Adrenal gland (tissue), 9 donors: ENCODE measurements at regions not wholly inside any gene's neighbourhood (a gene's known extent, or its start where the extent isn't known, plus 50 kb on each side); places are given as distances from the start of the nearest gene placed in this dataset.
"Not testable (repeated sequence)": the region's sequence is repeated elsewhere in the genome, so short reads cannot be mapped to it uniquely, and the experiment has no call there.

Experiments
- DNase-seq, 7 donors: peaks; one replicate each; pipeline ENCODE4 v3.0.0-alpha.2; 2019 to 2020
- H3K27ac ChIP-seq, 5 donors: fragments of 200-600 bp; sonication (generic) in 4 of 5; 1 replicate in 3 of 5; 2 replicates in 2 of 5; pipeline versions ENCODE4 v1.5.1 to v1.8.0; 2016 to 2020; ENCODE audit warnings: mild to moderate bottlenecking in 1 of 5
- H3K27me3 ChIP-seq: fragments of 200-600 bp; 2 replicates; pipeline ENCODE4 v1.8.0; 2021
- H3K36me3 ChIP-seq, 2 donors: fragments of 200-600 bp; replicated peaks in 1 of 2; 1 replicate in 1 of 2; 2 replicates in 1 of 2; pipeline versions ENCODE4 v1.5.1 to v1.8.0; 2018 to 2022
- H3K4me1 ChIP-seq, 2 donors: fragments of 200-600 bp; replicated peaks in 1 of 2; 1 replicate in 1 of 2; 2 replicates in 1 of 2; pipeline versions ENCODE4 v1.5.1 to v1.8.0; 2018 to 2021
- H3K4me3 ChIP-seq, 4 donors: fragments of 200-600 bp; sonication (generic) in 3 of 4; one replicate each; pipeline ENCODE4 v1.5.1; 2016 to 2018
- H3K9me3 ChIP-seq, 3 donors: fragments of 200-600 bp; sonication (generic) in 1 of 3; replicated peaks in 1 of 3; 1 replicate in 2 of 3; 2 replicates in 1 of 3; pipeline versions ENCODE4 v1.5.1 to v1.8.0; 2016 to 2021
- POLR2A ChIP-seq, 2 donors: fragments of 450-650 bp; IDR thresholded peaks; one replicate each; pipeline ENCODE4 v1.6.1; 2017; ENCODE audit warnings: antibody characterized with exemption in 2 of 2, mild to moderate bottlenecking in 2 of 2, moderate library complexity in 1 of 2
- WGBS, 4 donors: extraction: QIAGEN DNeasy Blood & Tissue Kit in 2 of 4; methylation state at CpG; one replicate each; pipeline versions ENCODE4 v1.1.5 to v1.1.7; 2013 to 2017; 5-methylcytosine and 5-hydroxymethylcytosine counted together
- intact Hi-C, 2 donors: fragments of 100-400 bp; cut with DNase I; formaldehyde crosslinking; loops; one replicate each; pipeline versions ENCODE4 v1.14.1 to v1.15.0; 2022 to 2023
- TF ChIP-seq, protein P1 (sequence below), 6 experiments: fragments of 450-650 bp in 4 of 6; fragments of 200-600 bp in 2 of 6; sonication (generic) in 1 of 6; IDR thresholded peaks; 1 replicate in 5 of 6; 2 replicates in 1 of 6; pipeline versions ENCODE4 v1.5.1 to v1.8.0; 2016 to 2021; ENCODE audit warnings: antibody characterized with exemption in 6 of 6, mild to moderate bottlenecking in 2 of 6, moderate library complexity in 1 of 6
- donor health status: healthy with polysubstance abuse.
- donor health status: Bipolar disorder and iron deficiency.
- donor health status: DM: yes; HTN: yes; CAD: no.
- donor health status: DM: no; HTN: no; CAD: no.
- donor health status: DM: no; HTN: no; CAD: no.

DNA sequence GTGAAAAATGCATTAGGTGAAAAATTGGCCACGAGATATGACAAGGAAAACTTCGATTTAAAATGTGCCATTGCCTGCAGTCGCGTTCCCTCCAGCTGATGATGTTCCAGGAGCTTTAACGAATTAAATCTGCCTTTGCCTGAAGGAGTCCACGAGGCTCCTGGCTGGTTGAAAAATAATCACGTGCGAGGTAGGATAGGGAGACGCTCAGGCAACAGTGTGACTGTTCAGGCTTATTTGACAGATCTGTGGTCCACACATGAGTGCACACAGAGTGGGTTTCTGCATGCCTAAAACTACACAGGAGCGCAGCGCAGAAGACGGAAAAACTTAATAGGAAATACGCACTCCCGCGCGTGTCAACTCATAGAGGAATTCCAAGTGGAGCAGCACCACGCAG is 204.0 kb upstream of the PITRM1 start:
- WGBS, 4 donors: 87 to 92% (median 90%) methylated on average over 17 of the region's 17 CpGs
- intact Hi-C loops: no loop called here

DNA sequence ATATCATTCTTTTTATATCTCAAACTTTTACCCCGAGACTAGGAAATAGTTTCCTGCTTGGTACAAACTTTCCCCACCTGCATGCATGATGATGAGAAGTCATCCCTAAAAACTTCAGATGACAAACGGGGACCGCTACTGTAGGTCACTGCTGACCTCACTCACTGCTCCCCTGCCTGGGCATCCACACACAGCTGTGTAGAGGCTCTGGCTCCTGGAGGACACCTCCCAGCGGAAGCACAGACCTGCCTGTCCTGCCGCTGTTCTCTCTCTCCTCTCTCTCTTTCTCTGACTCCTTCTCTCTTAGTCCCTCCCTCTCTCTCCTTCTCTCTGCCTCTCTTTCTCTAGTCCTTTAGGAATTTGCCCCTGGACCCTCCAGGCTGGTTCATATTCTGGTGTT is 202.9 kb upstream of the PITRM1 start:
- H3K36me3 ChIP-seq: no peaks in the 10 kb centered on the region
- no peaks in the 10 kb centered on the region for H3K27me3 ChIP-seq
- TF ChIP-seq, protein P1, sequence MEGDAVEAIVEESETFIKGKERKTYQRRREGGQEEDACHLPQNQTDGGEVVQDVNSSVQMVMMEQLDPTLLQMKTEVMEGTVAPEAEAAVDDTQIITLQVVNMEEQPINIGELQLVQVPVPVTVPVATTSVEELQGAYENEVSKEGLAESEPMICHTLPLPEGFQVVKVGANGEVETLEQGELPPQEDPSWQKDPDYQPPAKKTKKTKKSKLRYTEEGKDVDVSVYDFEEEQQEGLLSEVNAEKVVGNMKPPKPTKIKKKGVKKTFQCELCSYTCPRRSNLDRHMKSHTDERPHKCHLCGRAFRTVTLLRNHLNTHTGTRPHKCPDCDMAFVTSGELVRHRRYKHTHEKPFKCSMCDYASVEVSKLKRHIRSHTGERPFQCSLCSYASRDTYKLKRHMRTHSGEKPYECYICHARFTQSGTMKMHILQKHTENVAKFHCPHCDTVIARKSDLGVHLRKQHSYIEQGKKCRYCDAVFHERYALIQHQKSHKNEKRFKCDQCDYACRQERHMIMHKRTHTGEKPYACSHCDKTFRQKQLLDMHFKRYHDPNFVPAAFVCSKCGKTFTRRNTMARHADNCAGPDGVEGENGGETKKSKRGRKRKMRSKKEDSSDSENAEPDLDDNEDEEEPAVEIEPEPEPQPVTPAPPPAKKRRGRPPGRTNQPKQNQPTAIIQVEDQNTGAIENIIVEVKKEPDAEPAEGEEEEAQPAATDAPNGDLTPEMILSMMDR (IDR thresholded peaks at IDR 0.05): no peak
- TF ChIP-seq POLR2A (IDR thresholded peaks at IDR 0.05): no peak
- intact Hi-C loops: no loop called here
- 77 to 93% (median 83%) methylated on average over 5 of the region's 5 CpGs for WGBS, 4 donors
- H3K27ac ChIP-seq: no peak overlapping the region
- no peaks in the 10 kb centered on the region for H3K9me3 ChIP-seq
- no peak for DNase-seq
- H3K4me1 ChIP-seq: no peaks in the 10 kb centered on the region
- H3K4me3 ChIP-seq: no peak overlapping the region

More for the DNA sequence above, 204.0 kb upstream of the PITRM1 start:
- H3K36me3 ChIP-seq: no peaks in the 10 kb centered on the region
- no peaks in the 10 kb centered on the region for H3K27me3 ChIP-seq
- no peak overlapping the region for H3K27ac ChIP-seq
- DNase-seq: no peak
- no peaks in the 10 kb centered on the region for H3K4me1 ChIP-seq
- H3K9me3 ChIP-seq: no peaks in the 10 kb centered on the region
- TF ChIP-seq POLR2A (IDR thresholded peaks at IDR 0.05): no peak
- TF ChIP-seq, protein P1 (IDR thresholded peaks at IDR 0.05): no peak
- H3K4me3 ChIP-seq: no peak overlapping the region

GRCh38 chr10:3374914-3375313 is 202.3 kb upstream of the PITRM1 start:
- no peak overlapping the region for H3K27ac ChIP-seq
- H3K36me3 ChIP-seq: no peaks in the 10 kb centered on the region
- DNase-seq: no peak
- no peak overlapping the region for H3K4me3 ChIP-seq
- WGBS, 4 donors: 75 to 82% (median 77%) methylated on average over 2 of the region's 2 CpGs
- intact Hi-C loops: no loop called here
- no peaks in the 10 kb centered on the region for H3K9me3 ChIP-seq
- TF ChIP-seq, protein P1 (IDR thresholded peaks at IDR 0.05): no peak
- H3K4me1 ChIP-seq: no peaks in the 10 kb centered on the region
- H3K27me3 ChIP-seq: no peaks in the 10 kb centered on the region

DNA sequence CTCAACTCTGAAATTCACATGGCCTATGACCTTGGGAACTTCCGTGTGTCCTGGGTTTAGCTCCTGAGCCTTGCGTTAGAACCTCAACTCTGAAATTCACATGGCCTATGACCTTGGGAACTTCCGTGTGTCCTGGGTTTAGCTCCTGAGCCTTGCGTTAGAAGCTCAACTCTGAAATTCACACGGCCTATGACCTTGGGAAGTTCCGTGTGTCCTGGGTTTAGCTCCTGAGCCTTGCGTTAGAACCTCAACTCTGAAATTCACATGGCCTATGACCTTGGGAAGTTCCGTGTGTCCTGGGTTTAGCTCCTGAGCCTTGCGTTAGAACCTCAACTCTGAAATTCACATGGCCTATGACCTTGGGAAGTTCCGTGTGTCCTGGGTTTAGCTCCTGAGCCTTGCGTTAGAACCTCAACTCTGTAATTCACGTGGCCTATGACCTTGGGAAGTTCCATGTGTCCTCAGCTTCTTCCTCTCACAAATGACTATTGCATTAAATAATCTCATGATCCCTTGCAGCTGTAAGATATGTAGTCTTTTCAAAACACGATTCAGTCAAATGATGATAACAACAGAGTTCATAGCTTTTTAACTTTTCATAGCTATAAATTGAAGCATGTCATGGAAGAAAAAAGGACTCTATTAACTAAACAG is 200.9 kb upstream of the PITRM1 start:
- peak overlapping the region in 1 of 5 donors; percentile 58 for H3K27ac ChIP-seq
- H3K9me3 ChIP-seq, H3K4me1 ChIP-seq, H3K27me3 ChIP-seq, DNase-seq, H3K36me3 ChIP-seq, H3K4me3 ChIP-seq, intact Hi-C loops: not testable (repeated sequence)
- WGBS, 4 donors: 27 to 41% (median 38%) methylated on average over 7 to 12 of the region's 13 CpGs

- H3K4me3 ChIP-seq: no peak overlapping the region
- no peak overlapping the region for H3K27ac ChIP-seq
- no peaks in the 10 kb centered on the region for H3K36me3 ChIP-seq
- peak in 2 of 7 donors; percentile 23 to 27 for DNase-seq
- H3K9me3 ChIP-seq: no peaks in the 10 kb centered on the region
- no peaks in the 10 kb centered on the region for H3K27me3 ChIP-seq
- intact Hi-C loops: no loop called here
- H3K4me1 ChIP-seq: no peaks in the 10 kb centered on the region
- WGBS, 4 donors: 62 to 77% (median 70%) methylated on average over 3 of the region's 3 CpGs
- TF ChIP-seq POLR2A (IDR thresholded peaks at IDR 0.05): no peak
- TF ChIP-seq, protein P1 (IDR thresholded peaks at IDR 0.05): no peak
Measured at GRCh38 chr10:3372281-3372680, 199.7 kb upstream of the PITRM1 start.

DNA sequence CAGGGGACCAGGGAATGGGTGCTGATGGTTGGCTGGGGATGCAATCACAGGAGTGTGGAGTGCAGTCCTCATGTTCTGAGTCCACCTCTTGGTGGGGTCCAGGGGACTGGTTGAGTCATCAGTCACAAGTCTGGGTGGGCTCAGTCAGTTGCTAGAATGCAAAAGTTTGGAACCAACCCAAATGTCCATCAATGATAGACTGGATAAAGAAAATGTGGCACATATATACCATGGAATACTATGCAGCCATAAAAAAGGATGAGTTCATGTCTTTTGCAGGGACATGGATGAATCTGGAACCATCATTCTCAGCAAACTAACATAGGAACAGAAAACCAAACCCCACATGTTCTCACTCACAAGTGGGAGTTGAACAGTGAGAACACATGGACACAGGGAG is 199.0 kb upstream of the PITRM1 start:
- H3K4me1 ChIP-seq, H3K4me3 ChIP-seq, intact Hi-C loops, DNase-seq, H3K27me3 ChIP-seq, H3K27ac ChIP-seq, H3K36me3 ChIP-seq, H3K9me3 ChIP-seq: not testable (repeated sequence)
